Keratinocyte (primary cell): ENCODE measurements at regions not wholly inside any gene's neighbourhood (a gene's known extent, or its start where the extent isn't known, plus 50 kb on each side); places are given as distances from the start of the nearest gene placed in this dataset.

Experiments
- DNase-seq: peaks from one replicate; pipeline ENCODE4 v3.0.0-alpha.2; 2011; ENCODE audit warnings: low read depth, missing footprints, low spot score
- FAIRE-seq: peaks from 2 replicates; lab custom pipeline; 2011; peaks lifted over from hg19 to GRCh38; lab: Jason Lieb, UNC
- H2AFZ ChIP-seq: 2 replicates; pipeline ENCODE4 v1.6.0; 2012; ENCODE audit warnings: low read length, control low read depth, inconsistent platforms; ENCODE audit not compliant: control insufficient read depth
- H3K27ac ChIP-seq: 2 replicates; pipeline ENCODE4 v1.5.1; 2011; ENCODE audit warnings: low read length; ENCODE audit not compliant: control insufficient read depth, insufficient read depth
- H3K27me3 ChIP-seq: 3 replicates; pipeline ENCODE4 v1.6.0; 2011; ENCODE audit warnings: low read length; ENCODE audit not compliant: control insufficient read depth, insufficient read depth; ENCODE audit errors: extremely low read depth
- H3K36me3 ChIP-seq, 2 experiments: 2 replicates in 1 of 2; 3 replicates in 1 of 2; pipeline ENCODE4 v1.5.1; 2011; ENCODE audit warnings: low read length in 2 of 2, mild to moderate bottlenecking in 1 of 2; ENCODE audit not compliant: control insufficient read depth in 2 of 2, insufficient read depth in 2 of 2; ENCODE audit errors: extremely low read depth in 1 of 2
- H3K4me1 ChIP-seq: 3 replicates; pipeline ENCODE4 v1.5.1; 2011; ENCODE audit warnings: low read length; ENCODE audit not compliant: control insufficient read depth, insufficient read depth; ENCODE audit errors: extremely low read depth
- H3K4me2 ChIP-seq: 3 replicates; pipeline ENCODE4 v1.6.0; 2011; ENCODE audit warnings: low read depth, low read length; ENCODE audit not compliant: control insufficient read depth, insufficient read depth; ENCODE audit errors: extremely low read depth
- H3K4me3 ChIP-seq, 3 experiments: fragments of 200-600 bp in 1 of 3; sonication (generic) in 1 of 3; 2 replicates in 2 of 3; 3 replicates in 1 of 3; pipeline ENCODE4 v1.5.1; 2011 to 2016; ENCODE audit warnings: low read length in 3 of 3, mild to moderate bottlenecking in 3 of 3, control low read depth in 2 of 3, inconsistent platforms in 1 of 3, low read depth in 1 of 3, mixed read lengths in 1 of 3, mixed run types in 1 of 3, moderate library complexity in 1 of 3; ENCODE audit not compliant: control insufficient read depth in 2 of 3, insufficient read depth in 2 of 3; ENCODE audit errors: extremely low read depth in 1 of 3
- H3K79me2 ChIP-seq: 2 replicates; pipeline ENCODE4 v1.6.0; 2012; ENCODE audit warnings: low read length; ENCODE audit not compliant: control insufficient read depth, insufficient read depth
- H3K9ac ChIP-seq: 3 replicates; pipeline ENCODE4 v1.6.0; 2011; ENCODE audit warnings: low read length; ENCODE audit not compliant: control insufficient read depth, insufficient read depth; ENCODE audit errors: extremely low read depth
- H3K9me1 ChIP-seq: 3 replicates; pipeline ENCODE4 v1.6.0; 2011; ENCODE audit warnings: low read length; ENCODE audit not compliant: control insufficient read depth, insufficient read depth; ENCODE audit errors: extremely low read depth
- H3K9me3 ChIP-seq: 2 replicates; pipeline ENCODE4 v1.5.1; 2012; ENCODE audit warnings: low read depth, low read length; ENCODE audit not compliant: control insufficient read depth
- H4K20me1 ChIP-seq: 3 replicates; pipeline ENCODE4 v1.6.0; 2011; ENCODE audit warnings: low read length; ENCODE audit not compliant: control insufficient read depth, insufficient read depth; ENCODE audit errors: extremely low read depth
- CTCF ChIP-seq, 3 experiments: IDR thresholded peaks in 1 of 3; conservative IDR thresholded peaks in 1 of 3; optimal IDR thresholded peaks in 1 of 3; 2 replicates in 2 of 3; 3 replicates in 1 of 3; pipeline versions ENCODE3 to v1.5.1; 2011; ENCODE audit warnings: low read length in 3 of 3, mild to moderate bottlenecking in 3 of 3, moderate library complexity in 2 of 3, control low read depth in 1 of 3, inconsistent platforms in 1 of 3; ENCODE audit not compliant: insufficient read depth in 2 of 3; ENCODE audit errors: extremely low read depth in 1 of 3
- EZH2 ChIP-seq: IDR thresholded peaks from one replicate; pipeline ENCODE4 v1.6.1; 2012; ENCODE audit warnings: inconsistent platforms, mild to moderate bottlenecking, low read length, moderate library complexity
- dilution Hi-C: fragments of 300-500 bp; cut with MboI; formaldehyde crosslinking; loops from one replicate; pipeline ENCODE4 v1.7.0; 2020; ENCODE audit warnings: low sequenced_read_pairs; ENCODE audit not compliant: extremely low pct_ligation_motif_present

GRCh38 chr14:89060191-89060590 is 235.7 kb downstream of the TTC8 start:
- Histone ChIP-seq H3K27me3 (no peaks in the 10 kb centered on the region), H2AFZ (no peak overlapping the region), H3K27ac (no peak overlapping the region), H3K36me3 (no peaks in the 10 kb centered on the region), H3K9me1 (no peaks in the 10 kb centered on the region), H3K79me2 (no peaks in the 10 kb centered on the region), H3K4me2 (no peak overlapping the region), H3K4me1 (no peaks in the 10 kb centered on the region), H3K9me3 (no peaks in the 10 kb centered on the region), H3K9ac (no peak overlapping the region), H4K20me1 (no peaks in the 10 kb centered on the region), H3K4me3 (no peak overlapping the region)
- FAIRE-seq (no peak), DNase-seq (no peak)
- dilution Hi-C loops: no loop called here
- no peak for TF ChIP-seq CTCF (optimal IDR thresholded peaks at IDR 0.05 in 1 of 3, IDR thresholded peaks at IDR 0.05 in 1 of 3, conservative IDR thresholded peaks at IDR 0.05 in 1 of 3; ENCODE audit: extremely low read depth in 1 of 3, insufficient read depth in 2 of 3, low read length in 3 of 3)
- no peak for TF ChIP-seq EZH2

- dilution Hi-C loops: no loop called here
- H3K4me2 ChIP-seq: no peak overlapping the region
- H3K27ac ChIP-seq: no peak overlapping the region
- no peak overlapping the region for H3K4me3 ChIP-seq
- no peaks in the 10 kb centered on the region for H3K79me2 ChIP-seq
- no peaks in the 10 kb centered on the region for H4K20me1 ChIP-seq
- no peaks in the 10 kb centered on the region for H3K36me3 ChIP-seq
- H3K9ac ChIP-seq: no peak overlapping the region
- TF ChIP-seq CTCF (optimal IDR thresholded peaks at IDR 0.05 in 1 of 3, IDR thresholded peaks at IDR 0.05 in 1 of 3, conservative IDR thresholded peaks at IDR 0.05 in 1 of 3; ENCODE audit: extremely low read depth in 1 of 3, insufficient read depth in 2 of 3, low read length in 3 of 3) (no peak), EZH2 (no peak)
- FAIRE-seq: no peak
- no peaks in the 10 kb centered on the region for H3K4me1 ChIP-seq
- no peak overlapping the region for H2AFZ ChIP-seq
- DNase-seq: no peak
- no peaks in the 10 kb centered on the region for H3K27me3 ChIP-seq
- H3K9me1 ChIP-seq: no peaks in the 10 kb centered on the region
- no peaks in the 10 kb centered on the region for H3K9me3 ChIP-seq
These were observed 237.2 kb downstream of the TTC8 start for GRCh38 chr14:89061696-89062095.
